OCI-M1 (cell line): ENCODE measurements at regions not wholly inside any gene's neighbourhood (a gene's known extent, or its start where the extent isn't known, plus 50 kb on each side); places are given as distances from the start of the nearest gene placed in this dataset.
"Not testable (repeated sequence)": the region's sequence is repeated elsewhere in the genome, so short reads cannot be mapped to it uniquely, and the experiment has no call there.

ENCODE experiments used
- DNase-seq: peaks from one replicate; lab custom pipeline; 2025; lab: John Stamatoyannopoulos, UW

DNA sequence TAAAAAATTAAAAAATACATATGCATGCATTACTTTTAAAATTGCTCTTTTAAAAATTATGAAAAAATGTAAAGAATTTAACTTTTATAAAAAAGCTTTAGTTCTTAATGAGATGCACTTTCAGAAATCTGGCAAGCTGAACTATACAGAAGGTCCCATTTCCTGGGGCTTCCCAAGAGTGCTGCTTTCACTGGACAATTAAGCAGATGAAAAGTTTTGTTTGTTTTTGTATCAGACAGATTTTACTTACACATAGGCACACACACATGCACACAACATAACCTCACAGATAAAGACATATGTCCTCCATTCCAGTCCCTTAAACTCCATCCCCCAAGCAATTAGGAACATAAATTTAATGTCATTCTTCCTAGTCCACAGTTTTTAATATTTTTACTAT is 402.3 kb upstream of the ASIC2 start:
- DNase-seq, result no peak

DNA sequence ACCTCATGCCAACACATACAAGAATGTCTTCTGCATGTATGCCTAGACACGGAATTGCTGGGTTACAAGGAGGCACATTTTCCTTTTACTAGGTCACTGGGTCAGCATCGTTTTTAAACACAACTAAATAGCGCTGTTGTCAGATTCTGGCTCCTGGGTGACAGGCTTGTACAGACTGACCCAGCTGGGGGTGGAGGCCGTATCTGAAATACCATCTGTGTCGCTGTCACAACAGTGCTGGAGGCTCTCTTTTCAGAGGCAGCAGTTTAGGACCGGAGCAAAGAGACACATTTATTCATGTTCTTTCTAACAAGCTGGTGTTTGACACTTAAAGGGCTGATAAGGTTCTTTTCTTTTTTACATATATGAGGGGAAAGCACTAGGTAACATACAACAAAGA is 403.0 kb upstream of the ASIC2 start:
- peak; percentile 1 for DNase-seq

DNA sequence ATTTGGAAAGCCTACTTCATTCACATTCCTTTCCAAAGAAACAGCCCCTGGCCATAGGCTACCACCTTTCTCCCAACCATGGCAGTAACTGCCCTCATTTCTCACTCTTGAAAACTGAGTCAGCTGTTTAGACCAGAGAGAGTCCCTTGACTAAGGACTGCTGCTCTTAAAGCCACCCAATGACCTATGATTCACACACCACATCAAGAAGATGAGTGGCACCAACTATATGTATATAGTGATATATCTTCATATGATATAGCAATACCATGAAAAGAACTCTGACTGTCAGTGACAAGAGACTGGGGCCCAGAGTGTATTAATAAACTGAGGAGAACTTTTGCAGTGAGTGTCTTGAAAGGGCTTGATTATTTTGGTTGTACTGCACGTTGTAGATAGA is 404.5 kb upstream of the ASIC2 start:
- no peak for DNase-seq

DNA sequence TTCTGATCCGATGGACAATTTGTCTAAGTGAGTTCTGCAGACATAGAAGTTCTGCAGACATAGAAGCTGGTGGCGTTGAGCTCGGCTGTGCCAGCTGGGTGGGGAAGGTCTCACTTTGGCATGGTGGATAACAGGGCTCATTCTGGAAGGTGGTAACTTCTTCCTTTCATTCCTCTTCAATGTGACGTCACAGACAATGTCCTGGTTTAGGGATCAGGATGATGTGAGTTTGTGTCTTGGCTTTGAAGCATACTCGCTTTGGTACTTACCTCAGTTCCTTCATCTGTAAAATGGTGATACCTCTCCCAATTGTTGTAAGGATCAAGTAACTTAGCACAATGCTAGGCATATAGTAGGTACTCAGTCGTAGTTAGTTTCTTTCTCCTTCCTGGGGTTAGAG is 408.8 kb upstream of the ASIC2 start:
- no peak for DNase-seq

DNA sequence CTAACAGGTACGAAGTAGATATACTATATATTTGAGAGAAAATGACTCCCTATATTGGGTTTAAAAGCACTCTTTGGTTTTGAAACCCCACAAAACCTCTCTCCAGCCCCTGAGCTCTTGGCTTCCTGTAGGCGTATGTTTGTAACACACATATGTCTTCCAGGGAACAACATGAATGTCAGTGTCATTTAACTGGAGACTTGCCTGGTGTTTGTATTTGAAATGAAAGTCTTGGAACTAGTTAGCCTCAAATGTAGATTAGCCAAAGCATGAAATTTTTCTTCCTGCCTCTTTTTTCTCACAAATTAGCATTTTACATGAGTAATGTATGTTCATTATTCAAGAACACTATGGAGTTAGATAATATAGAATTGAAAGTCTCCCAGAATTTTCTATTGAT is 411.8 kb upstream of the ASIC2 start:
- DNase-seq, result no peak

DNA sequence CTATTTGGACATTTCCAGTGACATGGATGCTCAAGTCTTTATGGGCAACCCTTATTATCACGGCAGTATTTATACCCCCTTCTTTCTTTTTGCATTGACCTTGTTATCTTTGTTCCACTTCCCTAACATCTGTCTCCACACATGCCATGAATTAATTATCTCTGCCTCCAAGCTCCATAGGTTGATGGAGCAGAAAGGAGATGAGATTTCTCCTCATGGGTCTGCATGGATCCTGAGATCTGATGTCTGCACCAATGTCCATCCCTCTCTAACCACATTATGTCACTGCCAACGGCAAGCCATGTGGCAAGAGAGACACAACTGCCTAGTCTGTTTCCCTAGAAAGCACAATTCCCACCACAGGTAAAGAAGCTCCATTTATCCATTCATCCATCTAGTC is 416.8 kb upstream of the ASIC2 start:
- no peak for DNase-seq

DNA sequence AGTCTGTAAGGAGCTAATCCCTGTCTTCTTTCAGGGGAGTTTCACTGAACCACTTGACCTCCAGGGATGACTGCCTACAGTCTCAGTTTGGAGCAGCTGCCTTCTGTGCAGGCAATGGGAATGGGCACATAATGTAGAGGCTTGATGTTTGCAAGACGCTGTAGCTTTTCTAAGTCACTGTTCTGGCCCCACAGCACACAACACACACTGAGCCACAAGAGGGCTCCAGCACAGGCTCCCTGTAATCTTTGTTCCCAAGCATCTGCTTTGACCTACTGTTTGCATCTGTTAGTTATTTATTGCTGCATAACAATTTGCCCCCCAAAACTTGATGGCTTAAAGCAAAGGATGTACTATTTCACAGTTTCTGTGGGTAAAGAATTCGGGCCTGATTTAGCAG is 419.0 kb upstream of the ASIC2 start:
- no peak for DNase-seq

DNA sequence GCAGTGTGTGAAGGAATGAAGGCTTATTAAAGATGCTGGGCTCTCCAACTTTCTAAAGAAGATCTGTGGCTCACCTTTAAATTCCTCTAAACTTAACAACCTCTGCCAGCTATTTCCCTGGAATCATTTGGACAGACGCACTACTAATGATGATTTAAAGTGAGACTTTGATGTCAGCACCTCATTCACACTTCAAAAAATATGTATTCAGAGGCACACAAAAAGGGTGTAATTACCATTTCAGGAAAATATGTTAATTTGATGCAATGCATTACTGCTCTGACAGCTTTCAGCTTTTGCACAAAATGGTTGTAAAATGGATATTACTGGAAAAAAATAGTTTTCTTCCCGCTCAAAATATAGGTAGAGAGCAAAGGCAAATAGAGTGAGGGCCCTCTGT is 423.9 kb upstream of the ASIC2 start:
- DNase-seq, result no peak

DNA sequence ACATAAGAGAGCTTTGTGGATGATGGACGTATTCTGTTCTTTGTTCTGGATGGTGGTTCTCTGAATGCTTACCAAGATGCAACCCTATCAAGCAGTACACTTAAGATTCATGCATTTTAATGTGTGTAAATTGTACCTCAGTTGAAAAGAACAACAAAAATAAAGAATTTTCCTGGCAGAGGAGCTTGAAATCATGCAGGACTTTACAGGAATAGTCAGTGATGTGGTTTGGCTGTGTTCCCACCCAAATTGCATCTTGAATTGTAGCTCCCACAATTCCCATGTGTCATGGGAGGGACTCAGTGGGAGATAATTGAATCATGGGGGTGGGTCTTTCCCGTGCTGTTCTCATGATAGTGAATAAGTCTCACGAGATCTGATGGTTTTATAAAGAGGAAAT is 430.6 kb upstream of the ASIC2 start:
- not testable (repeated sequence) for DNase-seq

DNA sequence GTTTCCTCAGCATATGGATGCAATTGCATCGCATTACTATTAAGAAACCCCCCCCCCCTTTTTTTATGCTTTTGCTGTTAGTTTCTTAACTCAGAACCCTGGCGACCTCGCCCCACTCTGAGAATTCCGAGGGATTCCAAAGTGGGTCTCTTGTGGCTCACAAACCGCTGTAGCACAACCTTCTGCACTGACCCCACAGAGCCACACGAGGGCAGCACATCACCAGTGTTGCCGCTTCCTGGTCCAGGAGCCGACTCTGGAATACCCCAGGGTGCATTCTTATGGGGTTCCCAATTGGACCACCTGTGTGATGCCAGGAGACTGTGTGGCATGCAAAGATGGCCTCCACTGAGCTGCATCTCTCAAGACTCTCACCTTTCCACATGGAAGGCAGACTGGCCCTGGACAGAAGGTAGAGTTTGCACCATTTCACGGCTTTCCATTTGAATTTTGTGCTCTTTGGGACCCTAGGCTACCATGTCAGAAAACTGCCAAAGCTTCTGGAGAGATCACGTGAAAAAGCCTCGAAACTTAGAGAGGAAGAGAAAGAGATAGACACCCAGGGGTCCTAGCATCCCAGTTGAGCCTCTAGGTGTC is 432.7 kb upstream of the ASIC2 start:
- DNase-seq, result peak; percentile 61

DNA sequence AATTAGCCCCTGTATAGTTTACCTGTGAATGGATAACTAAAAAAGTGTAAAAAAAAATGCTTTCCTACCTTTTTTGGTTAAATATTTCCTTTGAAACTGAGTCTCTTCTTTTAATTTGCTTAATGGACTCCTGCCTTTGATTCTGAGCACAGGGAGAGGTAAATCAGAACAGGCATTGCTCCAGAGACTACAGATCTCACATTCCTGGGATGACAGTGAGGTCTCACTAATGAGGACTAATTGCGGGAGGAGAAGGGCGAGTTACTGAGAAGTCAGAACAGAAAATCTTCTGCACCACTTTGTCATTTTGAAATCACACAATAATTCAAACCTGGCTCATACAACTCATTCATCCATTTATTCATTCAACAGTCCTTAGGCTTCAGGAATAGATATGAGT is 437.0 kb upstream of the ASIC2 start:
- no peak for DNase-seq

DNA sequence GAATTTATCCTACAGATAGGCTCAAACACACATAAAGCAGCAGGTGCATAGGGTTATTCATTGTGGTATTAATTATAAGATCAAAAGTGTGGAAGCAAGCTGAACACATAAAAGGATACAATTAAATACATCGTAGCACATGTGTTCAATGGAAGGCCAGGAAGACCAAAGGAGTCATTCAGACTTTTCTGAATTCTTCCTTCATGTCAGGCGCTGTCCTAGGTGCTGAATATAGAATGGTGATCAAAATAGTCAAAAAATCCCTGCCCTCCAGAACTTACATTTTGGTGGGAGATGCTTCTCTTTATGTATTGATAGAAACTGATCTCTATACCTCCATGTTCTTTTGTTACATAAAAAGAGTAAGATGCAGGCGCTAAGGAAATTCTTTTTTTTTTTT is 439.0 kb upstream of the ASIC2 start:
- peak; percentile 26 for DNase-seq

DNA sequence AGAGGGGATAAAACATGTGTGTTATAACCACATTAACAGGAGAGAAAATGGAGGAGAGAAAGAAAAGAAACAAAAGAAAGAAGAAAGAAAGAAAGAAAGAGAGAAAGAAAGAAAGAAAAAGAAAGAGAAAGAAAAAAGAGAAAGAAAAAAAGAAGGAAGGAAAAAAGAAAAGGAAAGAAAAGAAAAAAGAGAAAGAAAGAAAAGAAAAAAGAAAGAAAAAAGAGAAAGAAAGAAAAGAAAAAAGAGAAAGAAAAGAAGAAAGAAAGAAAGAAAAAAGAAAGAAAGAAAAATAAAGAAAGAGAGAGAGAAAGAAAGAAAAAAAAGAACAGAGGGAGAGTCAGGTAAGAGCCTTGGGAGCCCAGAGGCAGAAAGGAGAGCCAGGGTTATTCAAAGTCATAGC is 446.6 kb upstream of the ASIC2 start:
- DNase-seq, result no peak

DNA sequence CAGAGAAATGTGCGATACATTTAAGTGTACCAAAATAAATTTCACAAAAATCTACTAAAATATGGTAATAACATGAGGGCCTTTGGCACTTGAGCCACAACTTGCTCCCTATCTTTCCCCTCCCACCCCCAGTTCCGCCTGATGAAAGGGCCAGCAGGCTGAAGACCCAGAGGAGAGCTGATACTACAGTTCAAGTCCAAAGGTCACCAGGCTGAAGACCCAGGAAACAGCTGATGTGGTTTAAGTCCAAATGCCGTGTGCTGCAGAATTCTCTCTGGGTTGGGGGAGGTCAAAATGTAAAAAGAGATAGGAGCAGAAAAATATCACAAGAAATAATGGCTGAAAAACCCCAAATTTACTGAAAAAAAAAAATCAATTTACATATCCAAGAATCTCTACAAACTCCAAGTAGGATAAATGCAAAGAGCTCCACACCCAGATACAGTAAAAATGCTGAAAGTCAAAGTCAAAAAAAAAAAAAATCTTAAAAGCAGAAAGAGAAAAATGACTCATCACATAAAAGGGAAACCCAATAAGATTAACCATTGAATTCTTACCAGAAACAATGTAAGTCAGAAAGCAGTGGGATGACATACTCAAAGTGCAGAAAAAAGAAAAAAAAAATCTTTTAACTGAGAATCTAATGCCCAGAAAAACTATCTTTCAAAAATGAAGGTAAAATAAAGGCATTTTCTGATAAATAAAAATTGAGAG is 452.1 kb upstream of the ASIC2 start:
- DNase-seq, result no peak

DNA sequence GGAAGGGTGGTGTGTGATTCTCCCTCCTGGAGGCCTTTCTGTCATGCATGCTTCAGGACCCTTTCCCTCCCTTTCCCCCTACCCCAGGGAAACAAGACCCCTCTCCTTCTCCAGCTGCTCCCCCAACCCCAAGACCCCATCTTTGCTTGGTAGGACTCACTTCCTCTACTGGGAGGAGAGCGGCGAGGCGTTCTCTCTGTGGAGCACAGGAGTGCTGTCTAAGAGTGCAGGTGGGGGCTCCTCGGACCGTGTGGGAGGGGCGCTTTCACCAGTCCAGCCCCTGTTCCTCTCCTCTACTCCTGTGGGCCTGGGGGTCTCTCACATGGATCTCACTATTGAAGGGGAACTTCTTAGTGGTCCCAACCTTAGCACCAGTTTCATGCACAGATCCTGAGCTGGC is 456.1 kb upstream of the ASIC2 start:
- DNase-seq, result no peak

DNA sequence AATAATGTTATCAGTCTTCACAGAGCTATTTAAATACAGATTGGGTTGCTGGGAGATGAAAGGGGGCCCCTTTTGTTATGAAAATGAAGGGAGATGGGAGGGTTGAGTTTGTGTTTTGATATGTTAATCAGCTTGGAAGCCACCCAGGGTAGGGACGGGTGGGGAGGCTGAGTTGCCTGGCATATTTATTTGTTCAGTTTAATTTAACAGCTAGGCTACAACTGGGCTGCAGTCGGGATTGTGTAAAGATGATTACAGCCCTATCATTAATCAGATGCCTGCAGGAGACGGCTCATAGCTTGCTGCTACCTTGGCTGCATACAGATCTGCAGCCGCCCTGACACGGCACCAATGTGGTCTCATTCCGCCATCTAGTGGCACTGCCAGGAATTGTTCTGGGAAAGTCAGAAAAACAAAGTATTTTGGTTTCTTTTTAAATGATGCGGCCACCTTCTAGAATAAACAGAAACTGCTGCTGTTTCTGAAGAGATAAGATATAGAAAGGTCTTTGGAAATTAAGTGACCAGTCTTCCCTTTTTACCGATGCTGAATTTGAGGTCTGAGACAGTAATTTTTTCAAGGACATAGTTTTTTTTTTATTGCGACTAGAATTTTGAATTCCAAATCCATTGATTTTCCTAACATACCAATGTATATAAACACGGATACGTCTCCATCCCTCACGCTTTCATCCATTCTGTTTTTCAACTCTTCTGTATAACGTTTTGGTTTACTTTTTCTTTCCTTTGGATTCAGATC is 458.0 kb upstream of the ASIC2 start:
- peak; percentile 85 for DNase-seq

DNA sequence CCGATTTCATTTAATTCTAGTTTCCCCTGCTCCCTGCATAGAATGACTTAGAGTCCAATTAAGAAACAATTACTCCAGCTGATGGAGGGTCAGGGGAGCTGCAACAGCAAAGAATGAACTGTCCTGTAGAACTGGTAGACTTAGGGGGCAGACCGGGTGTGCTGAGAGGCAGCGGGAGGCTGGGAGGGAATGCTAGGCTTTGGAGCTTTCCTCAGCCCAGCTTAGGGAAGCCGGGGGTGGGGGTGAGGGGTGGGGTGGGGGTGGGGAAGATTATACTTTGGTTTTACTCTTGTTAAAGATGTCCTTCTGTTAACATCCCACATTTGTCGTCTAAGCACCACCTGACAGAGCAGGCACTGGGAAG is 458.6 kb upstream of the ASIC2 start:
- DNase-seq, result no peak

DNA sequence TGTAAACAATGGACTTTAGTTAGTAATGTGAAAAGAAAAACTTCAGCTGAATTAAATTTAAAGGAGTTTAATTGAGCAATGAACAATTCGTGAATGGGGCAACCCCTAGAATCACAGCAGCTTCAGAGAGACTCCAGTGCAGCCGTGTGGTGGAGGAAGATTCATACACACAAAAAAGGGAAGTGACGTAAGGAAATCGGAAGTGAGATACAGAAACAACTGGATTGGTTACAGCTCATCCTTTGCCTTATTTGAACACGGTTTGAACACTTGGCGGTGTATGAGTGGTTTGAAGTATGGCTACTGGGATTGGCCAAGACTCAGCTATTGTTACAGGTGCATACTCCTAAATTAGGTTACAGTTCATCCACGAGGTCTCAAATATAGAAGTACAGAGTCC is 460.4 kb upstream of the ASIC2 start:
- peak; percentile 57 for DNase-seq

DNA sequence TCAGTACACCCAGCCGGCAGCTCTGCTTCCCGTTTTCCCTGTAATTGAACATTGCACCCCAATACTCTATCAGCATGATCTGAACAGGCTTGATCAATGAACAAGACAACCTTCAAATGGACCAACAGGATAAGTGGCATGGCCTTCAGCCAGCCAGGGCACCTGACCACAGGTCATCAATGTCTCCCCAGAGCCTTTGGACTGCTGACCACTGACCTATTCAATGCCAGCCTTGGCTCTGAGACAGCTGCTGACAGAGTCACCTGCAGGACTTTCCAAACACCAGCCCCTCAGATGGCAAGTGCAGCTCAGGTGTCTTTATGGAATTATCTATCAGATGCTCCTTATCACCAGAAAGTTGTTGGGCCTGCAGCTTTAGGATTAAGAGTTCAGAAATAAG is 462.9 kb upstream of the ASIC2 start:
- DNase-seq, result no peak

DNA sequence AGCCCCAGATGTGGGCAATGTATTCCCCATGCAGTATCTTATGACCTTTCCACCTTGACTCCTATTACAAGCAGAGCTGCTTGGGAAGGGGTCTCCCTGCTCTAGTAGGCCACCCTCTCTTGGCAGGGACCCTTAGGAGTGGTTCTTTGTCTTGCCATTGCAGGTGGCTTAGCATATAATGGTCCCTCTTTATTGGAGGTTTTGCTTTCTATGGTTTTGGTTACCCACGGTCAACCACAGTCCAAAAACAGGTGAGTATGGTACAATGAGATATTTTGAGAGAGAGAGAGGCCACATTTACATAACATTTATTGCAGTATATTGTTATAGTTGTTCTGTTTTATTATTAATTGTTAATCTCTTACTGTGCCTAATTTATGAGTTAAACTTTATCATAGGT is 472.8 kb upstream of the ASIC2 start:
- DNase-seq, result no peak

DNA sequence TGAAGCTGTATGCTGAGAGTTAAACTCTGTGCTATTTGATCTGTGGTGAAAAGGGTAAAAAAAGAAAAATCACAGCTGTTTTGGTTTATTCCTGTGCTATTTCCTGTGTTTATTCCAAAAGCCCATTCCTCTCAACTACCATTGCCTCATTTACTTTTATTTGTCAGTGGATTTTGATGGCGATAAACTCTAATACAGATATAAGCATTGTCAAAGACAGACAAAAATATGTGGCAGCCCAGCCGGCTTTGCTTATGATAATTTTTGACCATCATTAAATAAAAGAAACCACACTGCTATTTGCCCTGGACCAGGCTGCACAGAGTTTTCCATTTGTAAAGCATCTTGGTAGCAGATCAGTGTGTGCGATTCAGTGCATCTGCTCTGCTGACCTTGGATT is 473.6 kb upstream of the ASIC2 start:
- no peak for DNase-seq

DNA sequence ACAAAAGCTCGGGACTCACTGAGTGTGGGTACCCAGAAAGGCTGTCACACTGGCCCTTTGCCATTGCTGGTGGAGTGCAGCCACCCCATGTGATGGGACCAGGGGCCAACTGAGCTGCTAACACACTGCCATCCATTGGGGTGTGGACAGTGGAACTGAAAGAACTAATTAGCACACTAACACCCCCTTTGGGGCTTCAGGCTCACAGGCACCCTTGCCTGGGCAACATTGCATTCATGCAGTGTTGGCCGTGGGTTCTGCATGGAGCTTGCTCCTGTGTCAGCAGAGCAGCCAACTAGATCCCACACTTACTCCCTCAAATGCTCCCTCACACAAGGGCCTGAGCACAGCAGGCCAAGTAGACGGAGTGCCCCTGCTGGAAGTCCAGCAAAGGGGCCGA is 476.0 kb upstream of the ASIC2 start:
- DNase-seq, result no peak

DNA sequence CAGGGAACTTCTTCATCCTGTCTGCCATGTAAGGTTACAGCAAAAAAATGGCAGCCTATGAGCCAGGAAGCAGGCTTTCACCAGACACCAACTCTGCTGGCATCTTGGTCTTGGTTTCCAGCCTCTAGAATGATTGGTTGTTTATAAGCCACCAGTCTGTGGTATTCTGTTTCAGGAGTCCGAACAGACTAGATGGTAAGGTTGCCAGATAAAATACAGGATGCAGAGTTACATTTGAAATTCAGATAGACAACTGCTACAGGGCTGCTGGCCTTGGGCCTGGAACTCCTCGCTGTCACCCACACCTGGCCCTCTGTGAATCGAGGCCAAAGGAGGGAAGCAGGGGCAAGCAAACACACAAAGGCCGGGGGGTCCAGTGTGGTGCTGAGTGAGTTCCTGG is 478.8 kb upstream of the CCL2 start:
- DNase-seq, result no peak

DNA sequence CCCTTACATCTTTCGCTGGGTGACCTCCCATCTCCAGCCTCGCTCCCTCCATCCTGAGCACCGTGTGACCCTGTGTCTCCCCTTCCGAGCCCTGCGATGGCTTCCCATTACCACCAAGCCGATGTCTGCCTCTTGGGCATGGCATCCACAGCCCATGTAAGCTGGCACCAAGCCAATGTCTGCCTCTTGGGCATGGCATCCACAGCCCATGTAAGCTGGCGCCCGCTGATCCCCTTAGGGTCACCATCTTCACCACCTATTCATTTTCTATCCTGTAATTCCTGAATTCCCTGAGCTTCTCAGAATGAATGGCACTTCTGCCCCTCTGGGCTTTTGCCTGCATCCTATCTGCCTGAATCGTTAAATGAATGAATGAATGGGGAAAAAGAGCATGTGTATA is 478.2 kb upstream of the CCL2 start:
- DNase-seq, result no peak
